ENCODE measurements at regions not wholly inside any gene's neighbourhood (a gene's known extent, or its start where the extent isn't known, plus 50 kb on each side); places are given as distances from the start of the nearest gene placed in this dataset.

DNA sequence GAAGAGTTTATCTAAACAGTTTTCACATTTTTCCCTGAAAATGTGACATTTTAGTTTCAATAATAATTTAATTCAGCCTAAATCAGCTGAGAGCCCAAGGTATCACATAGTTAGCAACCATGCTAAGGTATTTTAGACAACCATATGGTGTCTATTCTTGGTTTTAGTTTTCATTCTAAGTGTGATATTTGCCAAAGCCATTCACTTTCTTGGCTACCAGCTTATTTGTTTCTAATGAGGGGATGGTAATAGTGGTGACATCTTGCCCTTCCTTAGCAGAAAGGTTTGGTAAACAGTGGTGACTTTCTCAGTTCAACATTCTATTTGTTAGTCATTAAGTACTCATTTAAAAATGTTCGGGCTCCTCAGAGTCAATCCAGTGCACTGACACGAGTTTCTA, 854.9 kb upstream of the HTR2C start:
- Histone ChIP-seq H3K36me3 (ENCODE audit: insufficient read depth, low read length) (no peaks in the 10 kb centered on the region), H3K27me3 (ENCODE audit: insufficient read depth, low read length, poor library complexity) (no peaks in the 10 kb centered on the region), H3K9ac (ENCODE audit: low read depth, low read length) (no peak overlapping the region), H2AFZ (ENCODE audit: low read depth, low read length) (no peak overlapping the region), H4K20me1 (ENCODE audit: insufficient read depth, low read length) (no peaks in the 10 kb centered on the region), H3K79me2 (ENCODE audit: insufficient read depth, low read length) (no peaks in the 10 kb centered on the region), H3K4me1 (ENCODE audit: insufficient read depth, low read length) (peaks cover 39% of the 10 kb centered on the region), H3K9me3 (ENCODE audit: insufficient read depth, low read length, severe bottlenecking) (no peaks in the 10 kb centered on the region), H3K4me2 (ENCODE audit: insufficient read depth, low read length) (no peak overlapping the region), H3K27ac (ENCODE audit: low read length) (no peak overlapping the region), H3K4me3 (ENCODE audit: low read depth in 1 of 2, low read length in 2 of 2) (no peak overlapping the region)
- no peak for DNase-seq
- ATAC-seq (ENCODE audit: insufficient read depth, low read depth), result no peak
- no peak for TF ChIP-seq CTCF (IDR thresholded peaks at IDR 0.05; ENCODE audit: borderline replicate concordance, extremely low read depth, low read length, poor library complexity, severe bottlenecking)
- no peak for TF ChIP-seq EZH2 (IDR thresholded peaks at IDR 0.05; ENCODE audit: borderline replicate concordance, low read depth, low read length, severe bottlenecking)

DNA sequence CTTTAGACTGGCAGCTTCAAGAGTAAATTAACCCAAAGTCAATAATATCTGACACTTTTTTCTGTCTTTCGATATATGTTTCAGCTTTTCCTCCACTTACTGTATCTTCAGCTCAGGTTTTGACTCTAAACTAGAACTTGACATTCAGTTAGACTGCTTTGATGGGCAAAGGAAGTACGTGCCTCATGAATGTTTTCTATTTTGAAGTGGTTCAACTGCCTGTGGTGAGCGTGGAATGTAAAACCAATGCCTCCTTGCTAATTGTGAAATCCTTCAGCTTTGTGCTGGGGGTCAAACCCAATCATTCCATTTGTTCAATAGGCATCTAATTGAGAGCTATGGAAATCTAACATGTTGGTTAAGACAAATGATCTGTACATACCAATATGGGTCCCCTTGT, 857.0 kb upstream of the HTR2C start:
- no peaks in the 10 kb centered on the region for H4K20me1 ChIP-seq (ENCODE audit: insufficient read depth, low read length)
- DNase-seq (peak; percentile 62), ATAC-seq (ENCODE audit: insufficient read depth, low read depth) (peak; percentile 90)
- no peaks in the 10 kb centered on the region for H3K79me2 ChIP-seq (ENCODE audit: insufficient read depth, low read length)
- peak overlapping the region in 1 of 2 experiments; percentile 20; a peak in 1 of 4 replicates for H3K4me3 ChIP-seq (ENCODE audit: low read depth in 1 of 2, low read length in 2 of 2)
- peaks cover 49% of the 10 kb centered on the region for H3K4me1 ChIP-seq (ENCODE audit: insufficient read depth, low read length)
- TF ChIP-seq CTCF (IDR thresholded peaks at IDR 0.05; ENCODE audit: borderline replicate concordance, extremely low read depth, low read length, poor library complexity, severe bottlenecking) (no peak), EZH2 (IDR thresholded peaks at IDR 0.05; ENCODE audit: borderline replicate concordance, low read depth, low read length, severe bottlenecking) (no peak)
- peak overlapping the region; percentile 47 for H3K4me2 ChIP-seq (ENCODE audit: insufficient read depth, low read length)
- no peaks in the 10 kb centered on the region for H3K9me3 ChIP-seq (ENCODE audit: insufficient read depth, low read length, severe bottlenecking)
- peak overlapping the region; percentile 64 for H2AFZ ChIP-seq (ENCODE audit: low read depth, low read length)
- no peaks in the 10 kb centered on the region for H3K36me3 ChIP-seq (ENCODE audit: insufficient read depth, low read length)
- H3K27ac ChIP-seq (ENCODE audit: low read length), result peak overlapping the region; percentile 99
- H3K27me3 ChIP-seq (ENCODE audit: insufficient read depth, low read length, poor library complexity), result no peaks in the 10 kb centered on the region
- H3K9ac ChIP-seq (ENCODE audit: low read depth, low read length), result peak overlapping the region; percentile 56

DNA sequence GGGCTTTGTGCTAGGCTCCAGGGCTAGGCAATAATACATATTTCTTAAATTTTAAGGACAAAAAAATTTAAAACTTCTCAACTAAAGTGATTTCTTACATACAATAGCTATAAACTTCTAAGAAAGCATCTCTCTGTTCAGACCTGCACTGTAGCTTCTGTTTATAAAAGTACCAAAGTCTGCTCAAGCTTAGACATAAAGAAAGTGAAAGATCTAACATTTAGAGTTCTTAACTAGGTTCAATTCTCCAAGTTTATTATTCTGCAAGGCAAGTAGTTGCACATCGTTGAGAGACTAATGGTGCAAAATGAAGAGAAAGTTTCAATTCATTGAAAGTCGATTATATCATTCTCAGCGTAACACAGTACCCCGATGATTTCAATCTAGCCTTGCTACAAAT, 857.4 kb upstream of the HTR2C start:
- TF ChIP-seq CTCF (IDR thresholded peaks at IDR 0.05; ENCODE audit: borderline replicate concordance, extremely low read depth, low read length, poor library complexity, severe bottlenecking) (no peak), EZH2 (IDR thresholded peaks at IDR 0.05; ENCODE audit: borderline replicate concordance, low read depth, low read length, severe bottlenecking) (no peak)
- no peaks in the 10 kb centered on the region for H4K20me1 ChIP-seq (ENCODE audit: insufficient read depth, low read length)
- peak overlapping the region; percentile 47 for H3K4me2 ChIP-seq (ENCODE audit: insufficient read depth, low read length)
- H3K9me3 ChIP-seq (ENCODE audit: insufficient read depth, low read length, severe bottlenecking), result no peaks in the 10 kb centered on the region
- H3K4me1 ChIP-seq (ENCODE audit: insufficient read depth, low read length), result peaks cover 49% of the 10 kb centered on the region
- no peak for DNase-seq
- H3K27me3 ChIP-seq (ENCODE audit: insufficient read depth, low read length, poor library complexity), result no peaks in the 10 kb centered on the region
- H2AFZ ChIP-seq (ENCODE audit: low read depth, low read length), result peak overlapping the region; percentile 44
- H3K9ac ChIP-seq (ENCODE audit: low read depth, low read length), result peak overlapping the region; percentile 56
- H3K36me3 ChIP-seq (ENCODE audit: insufficient read depth, low read length), result no peaks in the 10 kb centered on the region
- H3K27ac ChIP-seq (ENCODE audit: low read length), result peak overlapping the region; percentile 99
- H3K4me3 ChIP-seq (ENCODE audit: low read depth in 1 of 2, low read length in 2 of 2), result 0 out of 4 replicates have a peak overlapping the region, but pooled peaks of 1 of the 2 experiments have one; percentile 17
- peak; percentile 39 for ATAC-seq (ENCODE audit: insufficient read depth, low read depth)
- H3K79me2 ChIP-seq (ENCODE audit: insufficient read depth, low read length), result no peaks in the 10 kb centered on the region

DNA sequence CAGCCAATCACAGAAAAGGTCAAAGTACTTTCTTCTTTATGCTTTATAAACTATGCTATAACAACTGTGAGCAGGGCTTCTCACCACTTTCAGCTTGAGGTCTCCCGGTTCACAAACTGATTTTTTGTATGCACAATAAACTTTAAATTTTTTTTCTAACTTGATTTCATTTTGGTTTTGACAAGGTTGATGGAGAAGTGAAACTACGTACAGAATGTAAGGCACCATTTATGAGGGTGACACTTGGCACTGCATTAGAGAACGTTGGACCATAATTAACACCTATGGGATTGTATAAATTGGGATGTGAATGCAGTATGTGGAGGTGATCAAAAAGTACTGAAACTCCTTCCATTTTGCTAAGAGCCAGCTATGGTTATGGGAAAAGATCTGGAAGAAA, 857.9 kb upstream of the HTR2C start:
- no peaks in the 10 kb centered on the region for H3K79me2 ChIP-seq (ENCODE audit: insufficient read depth, low read length)
- H3K9me3 ChIP-seq (ENCODE audit: insufficient read depth, low read length, severe bottlenecking), result no peaks in the 10 kb centered on the region
- no peak for DNase-seq
- H3K4me2 ChIP-seq (ENCODE audit: insufficient read depth, low read length), result peak overlapping the region; percentile 47
- no peak overlapping the region for H3K4me3 ChIP-seq (ENCODE audit: low read depth in 1 of 2, low read length in 2 of 2)
- no peaks in the 10 kb centered on the region for H3K36me3 ChIP-seq (ENCODE audit: insufficient read depth, low read length)
- H3K27me3 ChIP-seq (ENCODE audit: insufficient read depth, low read length, poor library complexity), result no peaks in the 10 kb centered on the region
- H3K9ac ChIP-seq (ENCODE audit: low read depth, low read length), result peak overlapping the region; percentile 56
- H3K4me1 ChIP-seq (ENCODE audit: insufficient read depth, low read length), result peaks cover 49% of the 10 kb centered on the region
- no peaks in the 10 kb centered on the region for H4K20me1 ChIP-seq (ENCODE audit: insufficient read depth, low read length)
- H2AFZ ChIP-seq (ENCODE audit: low read depth, low read length), result peak overlapping the region; percentile 44
- no peak for TF ChIP-seq CTCF (IDR thresholded peaks at IDR 0.05; ENCODE audit: borderline replicate concordance, extremely low read depth, low read length, poor library complexity, severe bottlenecking)
- no peak for TF ChIP-seq EZH2 (IDR thresholded peaks at IDR 0.05; ENCODE audit: borderline replicate concordance, low read depth, low read length, severe bottlenecking)
- ATAC-seq (ENCODE audit: insufficient read depth, low read depth), result no peak; the same call in 2 of the 3 replicates
- H3K27ac ChIP-seq (ENCODE audit: low read length), result peak overlapping the region; percentile 99

Measured in DND-41 (cell line).